A549 (cell line): ENCODE measurements at regions not wholly inside any gene's neighbourhood (a gene's known extent, or its start where the extent isn't known, plus 50 kb on each side); places are given as distances from the start of the nearest gene placed in this dataset.

Source experiments
- ATAC-seq, 2 experiments: fragments of 200-7000 bp in 1 of 2; fragments of >200 bp in 1 of 2; cut with Nextera tagmentation in 1 of 2; cut with Tn5 transposase in 1 of 2; 3 replicates each; pipeline versions ENCODE4 v1.8.0 to v1.9.1; 2018 to 2020; ENCODE audit warnings: mild to moderate bottlenecking in 1 of 2, moderate library complexity in 1 of 2
- CTCF ChIA-PET: fragments of 300-600 bp; sonication (Branson Sonifier 250); formaldehyde crosslinking; extraction: SDS; loops from one replicate; lab custom pipeline; 2021; ENCODE audit warnings: antibody characterized with exemption, inconsistent platforms; lab: Yijun Ruan, JAX
- POLR2A ChIA-PET: fragments of 350-600 bp; formaldehyde crosslinking; extraction: SDS; loops from one replicate; lab custom pipeline; 2021; ENCODE audit warnings: antibody characterized with exemption, inconsistent platforms; lab: Yijun Ruan, JAX
- DNase-seq, 2 experiments: peaks; one replicate each; pipeline versions ENCODE4 v3.0.0 to v3.0.0-alpha.2; 2011 to 2016; ENCODE audit warnings: low read depth in 1 of 2, low spot score in 1 of 2
- FAIRE-seq: peaks from 2 replicates; lab custom pipeline; 2011; peaks lifted over from hg19 to GRCh38; lab: Jason Lieb, UNC
- H3K27ac ChIP-seq, 2 experiments: fragments of >200 bp; sonication (Bioruptor Twin); formaldehyde crosslinking; 3 replicates each; pipeline ENCODE4 v1.5.1; 2016 to 2017
- H3K4me1 ChIP-seq: fragments of >200 bp; sonication (Bioruptor Twin); formaldehyde crosslinking; 3 replicates; pipeline ENCODE4 v1.6.1; 2016
- H3K4me2 ChIP-seq: fragments of >200 bp; sonication (Bioruptor Twin); formaldehyde crosslinking; 3 replicates; pipeline ENCODE4 v1.6.1; 2016
- H3K4me3 ChIP-seq: fragments of >200 bp; sonication (Bioruptor Twin); formaldehyde crosslinking; 3 replicates; pipeline ENCODE4 v1.5.1; 2016
- H3K9me3 ChIP-seq: fragments of >200 bp; sonication (Bioruptor Twin); formaldehyde crosslinking; 3 replicates; pipeline ENCODE4 v1.6.1; 2016
- CBX2 ChIP-seq: fragments of 200-600 bp; sonication (generic); IDR thresholded peaks from 2 replicates; pipeline ENCODE4 v1.6.1; 2016; ENCODE audit warnings: low read depth, mild to moderate bottlenecking, borderline replicate concordance
- CHD4 ChIP-seq: fragments of 200-600 bp; sonication (generic); IDR thresholded peaks from 2 replicates; pipeline ENCODE4 v1.6.1; 2016; ENCODE audit warnings: antibody characterized with exemption, mild to moderate bottlenecking, borderline replicate concordance
- FOSB ChIP-seq: fragments of 250-450 bp; sonication (Bioruptor Pico); IDR thresholded peaks from 2 replicates; pipeline ENCODE4 v1.5.0; 2020; ENCODE audit warnings: mild to moderate bottlenecking, moderate library complexity
- HDAC2 ChIP-seq: fragments of 200-600 bp; sonication (generic); IDR thresholded peaks from 2 replicates; pipeline ENCODE4 v1.6.1; 2016
- HEYL ChIP-seq: fragments of 250-450 bp; sonication (Bioruptor Pico); IDR thresholded peaks from 2 replicates; pipeline ENCODE4 v1.8.0; 2021; ENCODE audit warnings: mild to moderate bottlenecking, moderate library complexity
- HOXA7 ChIP-seq: fragments of 250-450 bp; sonication (Bioruptor Pico); IDR thresholded peaks from 2 replicates; pipeline ENCODE4 v1.5.0; 2020; ENCODE audit warnings: mild to moderate bottlenecking, moderate library complexity
- MAFK ChIP-seq: fragments of 450-650 bp; IDR thresholded peaks from 2 replicates; pipeline ENCODE4 v1.6.1; 2014; ENCODE audit not compliant: partially characterized antibody
- NFE2L2 ChIP-seq: fragments of 150-350 bp; conservative IDR thresholded peaks from 2 replicates; pipeline ENCODE4 v1.6.1; 2014; ENCODE audit warnings: low read length
- POLR2A ChIP-seq: IDR thresholded peaks from 2 replicates; pipeline ENCODE4 v1.6.1; 2012; ENCODE audit warnings: mild to moderate bottlenecking, low read length
- RCOR1 ChIP-seq: fragments of 150-350 bp; IDR thresholded peaks from 2 replicates; pipeline ENCODE4 v1.6.1; 2014; ENCODE audit warnings: antibody characterized with exemption, low read length, low read depth
- RFX5 ChIP-seq: fragments of 450-650 bp; IDR thresholded peaks from 2 replicates; pipeline ENCODE4 v1.7.1; 2014; ENCODE audit warnings: antibody characterized with exemption, mild to moderate bottlenecking, moderate library complexity
- RNF2 ChIP-seq: fragments of 200-600 bp; sonication (generic); IDR thresholded peaks from 2 replicates; pipeline ENCODE4 v1.6.1; 2016; ENCODE audit warnings: low read depth, mild to moderate bottlenecking, antibody characterized with exemption, moderate library complexity, borderline replicate concordance
- TP53 ChIP-seq: fragments of 250-450 bp; sonication (Bioruptor Pico); IDR thresholded peaks from 2 replicates; pipeline ENCODE4 v1.5.0; 2021; ENCODE audit warnings: mild to moderate bottlenecking, moderate library complexity
- WGBS: methylation state at CpG from one replicate; pipeline ENCODE4 v1.1.6; 2017; ENCODE audit errors: missing lambda C conversion rate; 5-methylcytosine and 5-hydroxymethylcytosine counted together
- TF ChIP-seq, protein P1 (sequence below): IDR thresholded peaks from 2 replicates; pipeline ENCODE4 v1.6.1; 2012
- TF ChIP-seq, protein P2 (sequence below): fragments of 200-600 bp; sonication (generic); IDR thresholded peaks from 2 replicates; pipeline ENCODE4 v1.6.1; 2016; ENCODE audit warnings: antibody characterized with exemption, mild to moderate bottlenecking, moderate library complexity
- TF ChIP-seq, protein P3 (sequence below): fragments of >200 bp; sonication (Bioruptor Twin); formaldehyde crosslinking; IDR thresholded peaks from 3 replicates; pipeline ENCODE4 v1.5.1; 2016
- TF ChIP-seq, protein P4 (sequence below): fragments of >200 bp; sonication (Bioruptor Twin); formaldehyde crosslinking; IDR thresholded peaks from 3 replicates; pipeline ENCODE4 v1.6.1; 2016
- TF ChIP-seq, protein P5 (sequence below): fragments of 250-450 bp; sonication (Bioruptor Pico); IDR thresholded peaks from 2 replicates; pipeline ENCODE4 v1.5.0; 2020; ENCODE audit warnings: low read depth, mild to moderate bottlenecking, moderate library complexity

DNA sequence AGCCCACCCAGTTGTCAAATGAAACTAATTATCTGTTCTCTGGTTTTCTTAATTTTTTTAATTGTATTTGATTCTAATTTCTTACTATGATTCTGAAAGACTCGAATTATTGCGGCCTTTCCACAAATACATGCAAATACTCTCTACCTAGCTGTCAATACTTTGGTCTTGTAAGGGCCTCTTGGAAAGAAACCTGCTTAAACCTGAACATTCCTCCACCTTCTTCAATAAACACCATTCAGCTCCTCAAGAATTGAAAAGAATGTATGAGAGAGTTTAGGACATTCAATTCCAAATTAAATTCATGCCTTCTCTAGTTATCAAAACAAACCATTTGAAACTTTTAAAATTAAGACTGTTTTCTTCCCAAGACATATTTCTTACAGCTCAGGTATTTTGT is 385.9 kb upstream of the NOCT start:
- POLR2A ChIA-PET, result no interaction called here

DNA sequence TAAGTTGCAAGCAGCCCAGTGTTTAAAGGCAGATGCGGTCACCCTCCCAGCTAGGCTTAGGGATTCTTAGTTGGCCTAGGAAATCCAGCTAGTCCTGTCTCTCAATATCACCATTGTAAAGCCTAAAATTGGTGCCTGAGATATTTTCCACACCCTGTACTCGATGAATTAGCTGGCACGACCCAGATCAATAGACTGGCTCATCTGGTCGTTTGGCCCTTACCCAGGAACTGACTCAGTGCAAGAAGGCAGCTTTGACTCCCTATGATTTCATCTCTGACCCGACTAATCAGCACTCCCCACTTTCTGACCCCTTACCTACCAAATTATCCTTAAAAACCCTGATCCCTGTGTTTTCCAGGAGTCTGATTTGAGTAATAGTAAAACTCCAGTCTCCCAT is 384.9 kb upstream of the SLC7A11 start:
- DNase-seq, result no peak

More for the DNA sequence above, 385.9 kb upstream of the NOCT start:
- FAIRE-seq, result no peak
- 65% methylated on average over 2 of the region's 2 CpGs for WGBS
- no peak for DNase-seq
- no peaks in the 10 kb centered on the region for H3K9me3 ChIP-seq
- TF ChIP-seq MAFK (no peak), RNF2 (no peak), HDAC2 (no peak), CHD4 (no peak), HEYL (CRISPR knock-in tag) (no peak), HOXA7 (CRISPR knock-in tag) (no peak), RFX5 (no peak), RCOR1 (no peak)
- TF ChIP-seq, protein P1, sequence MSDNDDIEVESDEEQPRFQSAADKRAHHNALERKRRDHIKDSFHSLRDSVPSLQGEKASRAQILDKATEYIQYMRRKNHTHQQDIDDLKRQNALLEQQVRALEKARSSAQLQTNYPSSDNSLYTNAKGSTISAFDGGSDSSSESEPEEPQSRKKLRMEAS, result no peak
- H3K4me1 ChIP-seq, result no peaks in the 10 kb centered on the region
- CTCF ChIA-PET, result no interaction called here
- no peak overlapping the region for H3K27ac ChIP-seq
- H3K4me2 ChIP-seq, result no peak overlapping the region
- no peak overlapping the region for H3K4me3 ChIP-seq
- ATAC-seq, result no peak

More for the DNA sequence above, 384.9 kb upstream of the SLC7A11 start:
- WGBS, result 38% methylated on average over 5 of the region's 5 CpGs
- ChIA-PET CTCF (no interaction called here), POLR2A (no interaction called here)
- H3K27ac ChIP-seq, result no peak overlapping the region
- H3K9me3 ChIP-seq, result no peaks in the 10 kb centered on the region
- no peak overlapping the region for H3K4me2 ChIP-seq
- no peak for ATAC-seq
- no peak for TF ChIP-seq FOSB (CRISPR knock-in tag)
- TF ChIP-seq, protein P2, sequence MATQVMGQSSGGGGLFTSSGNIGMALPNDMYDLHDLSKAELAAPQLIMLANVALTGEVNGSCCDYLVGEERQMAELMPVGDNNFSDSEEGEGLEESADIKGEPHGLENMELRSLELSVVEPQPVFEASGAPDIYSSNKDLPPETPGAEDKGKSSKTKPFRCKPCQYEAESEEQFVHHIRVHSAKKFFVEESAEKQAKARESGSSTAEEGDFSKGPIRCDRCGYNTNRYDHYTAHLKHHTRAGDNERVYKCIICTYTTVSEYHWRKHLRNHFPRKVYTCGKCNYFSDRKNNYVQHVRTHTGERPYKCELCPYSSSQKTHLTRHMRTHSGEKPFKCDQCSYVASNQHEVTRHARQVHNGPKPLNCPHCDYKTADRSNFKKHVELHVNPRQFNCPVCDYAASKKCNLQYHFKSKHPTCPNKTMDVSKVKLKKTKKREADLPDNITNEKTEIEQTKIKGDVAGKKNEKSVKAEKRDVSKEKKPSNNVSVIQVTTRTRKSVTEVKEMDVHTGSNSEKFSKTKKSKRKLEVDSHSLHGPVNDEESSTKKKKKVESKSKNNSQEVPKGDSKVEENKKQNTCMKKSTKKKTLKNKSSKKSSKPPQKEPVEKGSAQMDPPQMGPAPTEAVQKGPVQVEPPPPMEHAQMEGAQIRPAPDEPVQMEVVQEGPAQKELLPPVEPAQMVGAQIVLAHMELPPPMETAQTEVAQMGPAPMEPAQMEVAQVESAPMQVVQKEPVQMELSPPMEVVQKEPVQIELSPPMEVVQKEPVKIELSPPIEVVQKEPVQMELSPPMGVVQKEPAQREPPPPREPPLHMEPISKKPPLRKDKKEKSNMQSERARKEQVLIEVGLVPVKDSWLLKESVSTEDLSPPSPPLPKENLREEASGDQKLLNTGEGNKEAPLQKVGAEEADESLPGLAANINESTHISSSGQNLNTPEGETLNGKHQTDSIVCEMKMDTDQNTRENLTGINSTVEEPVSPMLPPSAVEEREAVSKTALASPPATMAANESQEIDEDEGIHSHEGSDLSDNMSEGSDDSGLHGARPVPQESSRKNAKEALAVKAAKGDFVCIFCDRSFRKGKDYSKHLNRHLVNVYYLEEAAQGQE, result no peak
- TF ChIP-seq, protein P3, sequence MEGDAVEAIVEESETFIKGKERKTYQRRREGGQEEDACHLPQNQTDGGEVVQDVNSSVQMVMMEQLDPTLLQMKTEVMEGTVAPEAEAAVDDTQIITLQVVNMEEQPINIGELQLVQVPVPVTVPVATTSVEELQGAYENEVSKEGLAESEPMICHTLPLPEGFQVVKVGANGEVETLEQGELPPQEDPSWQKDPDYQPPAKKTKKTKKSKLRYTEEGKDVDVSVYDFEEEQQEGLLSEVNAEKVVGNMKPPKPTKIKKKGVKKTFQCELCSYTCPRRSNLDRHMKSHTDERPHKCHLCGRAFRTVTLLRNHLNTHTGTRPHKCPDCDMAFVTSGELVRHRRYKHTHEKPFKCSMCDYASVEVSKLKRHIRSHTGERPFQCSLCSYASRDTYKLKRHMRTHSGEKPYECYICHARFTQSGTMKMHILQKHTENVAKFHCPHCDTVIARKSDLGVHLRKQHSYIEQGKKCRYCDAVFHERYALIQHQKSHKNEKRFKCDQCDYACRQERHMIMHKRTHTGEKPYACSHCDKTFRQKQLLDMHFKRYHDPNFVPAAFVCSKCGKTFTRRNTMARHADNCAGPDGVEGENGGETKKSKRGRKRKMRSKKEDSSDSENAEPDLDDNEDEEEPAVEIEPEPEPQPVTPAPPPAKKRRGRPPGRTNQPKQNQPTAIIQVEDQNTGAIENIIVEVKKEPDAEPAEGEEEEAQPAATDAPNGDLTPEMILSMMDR, result no peak
- no peak for TF ChIP-seq TP53 (CRISPR knock-in tag)
- TF ChIP-seq POLR2A, result no peak
- TF ChIP-seq, protein P4, sequence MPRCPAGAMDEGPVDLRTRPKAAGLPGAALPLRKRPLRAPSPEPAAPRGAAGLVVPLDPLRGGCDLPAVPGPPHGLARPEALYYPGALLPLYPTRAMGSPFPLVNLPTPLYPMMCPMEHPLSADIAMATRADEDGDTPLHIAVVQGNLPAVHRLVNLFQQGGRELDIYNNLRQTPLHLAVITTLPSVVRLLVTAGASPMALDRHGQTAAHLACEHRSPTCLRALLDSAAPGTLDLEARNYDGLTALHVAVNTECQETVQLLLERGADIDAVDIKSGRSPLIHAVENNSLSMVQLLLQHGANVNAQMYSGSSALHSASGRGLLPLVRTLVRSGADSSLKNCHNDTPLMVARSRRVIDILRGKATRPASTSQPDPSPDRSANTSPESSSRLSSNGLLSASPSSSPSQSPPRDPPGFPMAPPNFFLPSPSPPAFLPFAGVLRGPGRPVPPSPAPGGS, result no peak
- no peak for TF ChIP-seq CBX2
- TF ChIP-seq, protein P5, sequence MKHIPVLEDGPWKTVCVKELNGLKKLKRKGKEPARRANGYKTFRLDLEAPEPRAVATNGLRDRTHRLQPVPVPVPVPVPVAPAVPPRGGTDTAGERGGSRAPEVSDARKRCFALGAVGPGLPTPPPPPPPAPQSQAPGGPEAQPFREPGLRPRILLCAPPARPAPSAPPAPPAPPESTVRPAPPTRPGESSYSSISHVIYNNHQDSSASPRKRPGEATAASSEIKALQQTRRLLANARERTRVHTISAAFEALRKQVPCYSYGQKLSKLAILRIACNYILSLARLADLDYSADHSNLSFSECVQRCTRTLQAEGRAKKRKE (CRISPR knock-in tag), result no peak
- no peak for TF ChIP-seq NFE2L2
- no peaks in the 10 kb centered on the region for H3K4me1 ChIP-seq
- H3K4me3 ChIP-seq, result no peak overlapping the region
- no peak for FAIRE-seq
